GM10248 (cell line): ENCODE measurements at regions not wholly inside any gene's neighbourhood (a gene's known extent, or its start where the extent isn't known, plus 50 kb on each side); places are given as distances from the start of the nearest gene placed in this dataset.
"Not testable (repeated sequence)": the region's sequence is repeated elsewhere in the genome, so short reads cannot be mapped to it uniquely, and the experiment has no call there.

Experiments used
- CTCF ChIA-PET: fragments of 300-600 bp; sonication (Branson Sonifier 250); formaldehyde crosslinking; extraction: SDS; loops from one replicate; lab custom pipeline; 2021; ENCODE audit warnings: antibody characterized with exemption; lab: Yijun Ruan, JAX
- POLR2A ChIA-PET: fragments of 350-650 bp; sonication (Branson Sonifier 250); formaldehyde crosslinking; extraction: SDS; loops from one replicate; lab custom pipeline; 2020; ENCODE audit warnings: antibody characterized with exemption; lab: Yijun Ruan, JAX
- DNase-seq: peaks from one replicate; pipeline ENCODE4 v3.0.0; 2012; ENCODE audit errors: extremely low spot score
- CTCF ChIP-seq: IDR thresholded peaks from 2 replicates; pipeline ENCODE4 v1.5.1; 2012; ENCODE audit warnings: mild to moderate bottlenecking, low read depth; ENCODE audit errors: extremely low read depth, missing control alignments, control extremely low read depth

GRCh38 chr4:132203618-132204017 lies 945.5 kb upstream of the PCDH10 start:
- ChIA-PET POLR2A (no interaction called here), CTCF (no interaction called here)
- TF ChIP-seq CTCF = no peak
- DNase-seq = no peak

- DNase-seq = no peak
- ChIA-PET CTCF (interaction anchor here (2.0 kb wide), 1 partner anchor 12 kb away, joined by 5 read pairs; no protein-coding TSS in a partner anchor), POLR2A (no interaction called here)
- TF ChIP-seq CTCF = no peak
Measured at GRCh38 chr4:132214519-132214918, 934.6 kb upstream of the PCDH10 start.

- POLR2A ChIA-PET = no interaction called here
- CTCF ChIA-PET = no interaction called here
- no peak for DNase-seq
- TF ChIP-seq CTCF = no peak
Measured at GRCh38 chr4:132218406-132218805, 930.7 kb upstream of the PCDH10 start.

- DNase-seq = no peak
- POLR2A ChIA-PET = no interaction called here
- CTCF ChIA-PET = interaction anchor here (1.0 to 1.6 kb wide), 2 partner anchors 13 to 1135 kb away, joined by 3 to 5 read pairs; no protein-coding TSS in a partner anchor
- TF ChIP-seq CTCF = no peak
Measured at GRCh38 chr4:132227151-132227856, 921.8 kb upstream of the PCDH10 start.

GRCh38 chr4:132227857-132228165 lies 921.3 kb upstream of the PCDH10 start:
- CTCF ChIA-PET = interaction anchor here (1.6 kb wide), 1 partner anchor 13 kb away, joined by 5 read pairs; no protein-coding TSS in a partner anchor
- POLR2A ChIA-PET, DNase-seq: not testable (repeated sequence)
- TF ChIP-seq CTCF = peak; percentile 58

GRCh38 chr4:132228676-132229075 lies 920.4 kb upstream of the PCDH10 start:
- DNase-seq = no peak
- CTCF ChIA-PET = no interaction called here

More at GRCh38 chr4:132228676-132229075, 920.4 kb upstream of the PCDH10 start:
- POLR2A ChIA-PET = no interaction called here
- no peak for TF ChIP-seq CTCF
